OCI-LY3 (cell line): ENCODE measurements at regions not wholly inside any gene's neighbourhood (a gene's known extent, or its start where the extent isn't known, plus 50 kb on each side); places are given as distances from the start of the nearest gene placed in this dataset.

Experiments used
- EZH2phosphoT487 ChIP-seq: fragments of 200-600 bp; shearing (Covaris generic); IDR thresholded peaks from 2 replicates; pipeline ENCODE4 v1.6.1; 2018; ENCODE audit warnings: antibody characterized with exemption, mixed run types, low read depth
- TF ChIP-seq, protein P1 (sequence below): fragments of 200-600, 300-600 bp; sonication (generic); IDR thresholded peaks from 2 replicates; pipeline ENCODE4 v1.5.1; 2014; ENCODE audit warnings: antibody characterized with exemption, low read length, low read depth

DNA sequence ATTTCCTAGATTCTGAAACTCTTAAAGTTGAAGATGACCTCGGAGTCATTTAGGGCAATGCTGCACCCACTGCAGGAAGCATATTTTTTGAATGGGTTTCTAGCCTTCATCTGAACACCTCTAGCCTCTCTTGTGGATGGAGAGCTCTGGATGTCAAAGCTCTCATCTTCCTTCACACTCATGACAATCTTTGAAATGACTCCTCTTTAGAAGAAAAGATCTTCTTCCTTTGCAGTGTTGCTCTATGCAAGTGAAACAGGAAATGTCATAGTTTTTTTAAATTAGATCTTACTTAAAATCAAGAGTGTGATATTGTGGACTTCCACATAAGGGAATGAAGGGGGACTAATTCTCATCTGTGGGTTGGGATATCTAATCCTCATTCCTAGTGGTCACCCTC is 86.3 kb upstream of the GRIP1 start:
- TF ChIP-seq, protein P1, sequence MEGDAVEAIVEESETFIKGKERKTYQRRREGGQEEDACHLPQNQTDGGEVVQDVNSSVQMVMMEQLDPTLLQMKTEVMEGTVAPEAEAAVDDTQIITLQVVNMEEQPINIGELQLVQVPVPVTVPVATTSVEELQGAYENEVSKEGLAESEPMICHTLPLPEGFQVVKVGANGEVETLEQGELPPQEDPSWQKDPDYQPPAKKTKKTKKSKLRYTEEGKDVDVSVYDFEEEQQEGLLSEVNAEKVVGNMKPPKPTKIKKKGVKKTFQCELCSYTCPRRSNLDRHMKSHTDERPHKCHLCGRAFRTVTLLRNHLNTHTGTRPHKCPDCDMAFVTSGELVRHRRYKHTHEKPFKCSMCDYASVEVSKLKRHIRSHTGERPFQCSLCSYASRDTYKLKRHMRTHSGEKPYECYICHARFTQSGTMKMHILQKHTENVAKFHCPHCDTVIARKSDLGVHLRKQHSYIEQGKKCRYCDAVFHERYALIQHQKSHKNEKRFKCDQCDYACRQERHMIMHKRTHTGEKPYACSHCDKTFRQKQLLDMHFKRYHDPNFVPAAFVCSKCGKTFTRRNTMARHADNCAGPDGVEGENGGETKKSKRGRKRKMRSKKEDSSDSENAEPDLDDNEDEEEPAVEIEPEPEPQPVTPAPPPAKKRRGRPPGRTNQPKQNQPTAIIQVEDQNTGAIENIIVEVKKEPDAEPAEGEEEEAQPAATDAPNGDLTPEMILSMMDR: no peak
- no peak for TF ChIP-seq EZH2phosphoT487
